H9 (cell line): ENCODE measurements at regions not wholly inside any gene's neighbourhood (a gene's known extent, or its start where the extent isn't known, plus 50 kb on each side); places are given as distances from the start of the nearest gene placed in this dataset.

Experiments
- DNase-seq: peaks from one replicate; pipeline ENCODE4 v3.0.0-alpha.2; 2017
- H2AFZ ChIP-seq: one replicate; pipeline ENCODE4 v1.6.1; 2013; ENCODE audit warnings: mild to moderate bottlenecking, low read length, control low read depth, moderate library complexity
- H2AK5ac ChIP-seq: 2 replicates; pipeline ENCODE4 v1.6.1; 2013; ENCODE audit warnings: low read length, control low read depth, mixed read lengths; ENCODE audit not compliant: insufficient read length
- H2BK120ac ChIP-seq: one replicate; pipeline ENCODE4 v1.6.1; 2013; ENCODE audit warnings: low read depth, mild to moderate bottlenecking, low read length, control low read depth, inconsistent platforms; ENCODE audit not compliant: poor library complexity, severe bottlenecking
- H2BK12ac ChIP-seq: 2 replicates; pipeline ENCODE4 v1.6.1; 2013; ENCODE audit warnings: low read length, control low read depth, mixed read lengths, low read depth; ENCODE audit not compliant: insufficient read length
- H2BK15ac ChIP-seq: 2 replicates; pipeline ENCODE4 v1.6.1; 2013; ENCODE audit warnings: low read depth, low read length, control low read depth
- H2BK20ac ChIP-seq: one replicate; pipeline ENCODE4 v1.6.1; 2013; ENCODE audit warnings: low read depth, mild to moderate bottlenecking, low read length, control low read depth, inconsistent platforms; ENCODE audit not compliant: poor library complexity, severe bottlenecking
- H2BK5ac ChIP-seq: 2 replicates; pipeline ENCODE4 v1.6.1; 2013; ENCODE audit warnings: low read length, control low read depth, mixed read lengths; ENCODE audit not compliant: insufficient read length
- H3K14ac ChIP-seq: 2 replicates; pipeline ENCODE4 v1.6.1; 2013; ENCODE audit warnings: low read length, control low read depth; ENCODE audit not compliant: insufficient read depth
- H3K18ac ChIP-seq: 2 replicates; pipeline ENCODE4 v1.6.1; 2013; ENCODE audit warnings: low read depth, mild to moderate bottlenecking, mixed read lengths, low read length, control low read depth; ENCODE audit not compliant: insufficient read length
- H3K23ac ChIP-seq: 2 replicates; pipeline ENCODE4 v1.6.1; 2013; ENCODE audit warnings: low read length, control low read depth, mixed read lengths, low read depth; ENCODE audit not compliant: insufficient read length
- H3K23me2 ChIP-seq: 2 replicates; pipeline ENCODE4 v1.6.1; 2013; ENCODE audit warnings: low read depth, mild to moderate bottlenecking, mixed read lengths, low read length, control low read depth; ENCODE audit not compliant: insufficient read length, poor library complexity, severe bottlenecking
- H3K27ac ChIP-seq: 2 replicates; pipeline ENCODE4 v1.5.1; 2013; ENCODE audit warnings: low read length, control low read depth, mixed read lengths, low read depth; ENCODE audit not compliant: insufficient read length
- H3K27me3 ChIP-seq: 2 replicates; pipeline ENCODE4 v1.6.1; 2013; ENCODE audit warnings: low read length, control low read depth, inconsistent platforms; ENCODE audit not compliant: insufficient read depth
- H3K4ac ChIP-seq: 2 replicates; pipeline ENCODE4 v1.6.1; 2013; ENCODE audit warnings: low read depth, mild to moderate bottlenecking, control low read depth, inconsistent platforms, low read length, moderate library complexity
- H3K4me1 ChIP-seq: 2 replicates; pipeline ENCODE4 v1.6.1; 2013; ENCODE audit warnings: low read length, control low read depth, inconsistent platforms; ENCODE audit not compliant: insufficient read depth
- H3K4me2 ChIP-seq: 2 replicates; pipeline ENCODE4 v1.6.1; 2013; ENCODE audit warnings: low read length, control low read depth, mixed read lengths; ENCODE audit not compliant: insufficient read length, insufficient read depth
- H3K56ac ChIP-seq: 2 replicates; pipeline ENCODE4 v1.6.1; 2013; ENCODE audit warnings: low read depth, mild to moderate bottlenecking, mixed read lengths, low read length, control low read depth; ENCODE audit not compliant: insufficient read length
- H3K79me1 ChIP-seq: 2 replicates; pipeline ENCODE4 v1.6.1; 2013; ENCODE audit warnings: low read depth, mild to moderate bottlenecking, moderate library complexity, low read length, control low read depth, inconsistent platforms; ENCODE audit not compliant: insufficient read depth, poor library complexity, severe bottlenecking
- H3K79me2 ChIP-seq: 2 replicates; pipeline ENCODE4 v1.6.1; 2013; ENCODE audit warnings: low read length, control low read depth, inconsistent platforms; ENCODE audit not compliant: insufficient read depth
- H3K9ac ChIP-seq: 2 replicates; pipeline ENCODE4 v1.6.1; 2013; ENCODE audit warnings: low read length, control low read depth, mixed read lengths; ENCODE audit not compliant: insufficient read length; ENCODE audit errors: extremely low read depth
- H3K9me3 ChIP-seq: one replicate; pipeline ENCODE4 v1.6.1; 2013; ENCODE audit warnings: low read depth, low read length, inconsistent platforms; ENCODE audit not compliant: control insufficient read depth
- H3T11ph ChIP-seq: one replicate; pipeline ENCODE4 v1.6.1; 2013; ENCODE audit warnings: mild to moderate bottlenecking, low read length, control low read depth, inconsistent platforms
- H4K20me1 ChIP-seq: one replicate; pipeline ENCODE4 v1.6.1; 2013; ENCODE audit not compliant: control insufficient read depth, insufficient read length, insufficient read depth
- H4K5ac ChIP-seq: 2 replicates; pipeline ENCODE4 v1.6.1; 2013; ENCODE audit warnings: low read depth, mild to moderate bottlenecking, mixed read lengths, low read length, control low read depth; ENCODE audit not compliant: insufficient read length
- H4K8ac ChIP-seq: replicated peaks from 2 replicates; pipeline ENCODE4 v1.6.1; 2013; ENCODE audit warnings: low read length, control low read depth, mixed read lengths, low read depth; ENCODE audit not compliant: insufficient read length
- H4K91ac ChIP-seq: 2 replicates; pipeline ENCODE4 v1.6.1; 2013; ENCODE audit warnings: low read depth, mild to moderate bottlenecking, moderate library complexity, mixed read lengths, low read length, control low read depth; ENCODE audit not compliant: insufficient read length
- H3K27ac Mint-ChIP-seq, 3 experiments: 2 replicates in 2 of 3; 3 replicates in 1 of 3; pipeline ENCODE4 v1.8.0; 2020 to 2021; ENCODE audit warnings: mixed read lengths in 3 of 3, mild to moderate bottlenecking in 1 of 3, moderate library complexity in 1 of 3
- H3K27me3 Mint-ChIP-seq: 2 replicates; pipeline ENCODE4 v1.8.0; 2021; ENCODE audit warnings: low read depth, mild to moderate bottlenecking, moderate library complexity, mixed read lengths
- H3K36me3 Mint-ChIP-seq, 3 experiments: 2 replicates in 2 of 3; 3 replicates in 1 of 3; pipeline ENCODE4 v1.8.0; 2020 to 2021; ENCODE audit warnings: low read depth in 3 of 3, mixed read lengths in 3 of 3; ENCODE audit not compliant: insufficient read depth in 1 of 3
- H3K4me1 Mint-ChIP-seq, 2 experiments: 2 replicates each; pipeline ENCODE4 v1.8.0; 2020; ENCODE audit warnings: mixed read lengths in 2 of 2
- H3K4me3 Mint-ChIP-seq, 2 experiments: 2 replicates in 1 of 2; 3 replicates in 1 of 2; pipeline ENCODE4 v1.8.0; 2020 to 2021; ENCODE audit warnings: mild to moderate bottlenecking in 2 of 2, mixed read lengths in 2 of 2, moderate library complexity in 1 of 2
- H3K9me3 Mint-ChIP-seq, 2 experiments: 2 replicates in 1 of 2; 3 replicates in 1 of 2; pipeline ENCODE4 v1.8.0; 2020; ENCODE audit warnings: mild to moderate bottlenecking in 2 of 2, mixed read lengths in 2 of 2, moderate library complexity in 1 of 2
- CTCF ChIP-seq: fragments of 200-600 bp; sonication (generic); conservative IDR thresholded peaks from 3 replicates; pipeline ENCODE4 v1.8.0; 2021; ENCODE audit warnings: antibody characterized with exemption, mild to moderate bottlenecking
- WGBS: extraction: QIAGEN DNeasy Blood & Tissue Kit; methylation state at CpG from one replicate; pipeline ENCODE4 v1.1.7; 2013; ENCODE audit warnings: missing lambda C conversion rate, low lambda C conversion rate, mixed read lengths; ENCODE audit not compliant: insufficient read length; ENCODE audit errors: extremely low coverage; 5-methylcytosine and 5-hydroxymethylcytosine counted together

- no peak overlapping the region for H3K14ac ChIP-seq
- H3K9ac ChIP-seq = no peak overlapping the region
- no peak overlapping the region for H2BK120ac ChIP-seq
- Mint-ChIP-seq H3K36me3 (no peaks in the 10 kb centered on the region), H3K4me3 (no peak overlapping the region), H3K27ac (no peak overlapping the region), H3K27me3 (peaks cover 8% of the 10 kb centered on the region), H3K9me3 (no peaks in the 10 kb centered on the region), H3K4me1 (peaks cover under 1% of the 10 kb centered on the region in 2 experiments; a peak in 1 of 4 replicates)
- no peak overlapping the region for H4K91ac ChIP-seq
- no peak overlapping the region for H2AK5ac ChIP-seq
- no peak overlapping the region for H4K5ac ChIP-seq
- no peaks in the 10 kb centered on the region for H3K27me3 ChIP-seq
- H3K18ac ChIP-seq = no peak overlapping the region
- H3K9me3 ChIP-seq = no peaks in the 10 kb centered on the region
- no peak overlapping the region for H2BK5ac ChIP-seq
- no peak overlapping the region for H3K56ac ChIP-seq
- H3K27ac ChIP-seq = no peak overlapping the region
- no peaks in the 10 kb centered on the region for H4K20me1 ChIP-seq
- H2BK20ac ChIP-seq = no peak overlapping the region
- no peaks in the 10 kb centered on the region for H3K4me1 ChIP-seq
- no peak overlapping the region for H3T11ph ChIP-seq
- DNase-seq = no peak
- no peak overlapping the region for H3K23ac ChIP-seq
- H3K79me2 ChIP-seq = no peaks in the 10 kb centered on the region
- H2BK12ac ChIP-seq = no peak overlapping the region
- no peak overlapping the region for H2BK15ac ChIP-seq
- TF ChIP-seq CTCF = no peak
- H4K8ac ChIP-seq = no peak overlapping the region
- no peaks in the 10 kb centered on the region for H3K79me1 ChIP-seq
- H2AFZ ChIP-seq = no peak overlapping the region
- H3K23me2 ChIP-seq = no peaks in the 10 kb centered on the region
- no CpG with 5 or more reads among the region's 10 CpGs for WGBS
- no peak overlapping the region for H3K4ac ChIP-seq
- H3K4me2 ChIP-seq = no peak overlapping the region
These were observed 384.5 kb upstream of the KIRREL3 start for GRCh38 chr11:127385071-127385470.
